SK-N-SH treated with all-trans-retinoic acid at 6 μM for 48 hours (cell line): ENCODE measurements at regions not wholly inside any gene's neighbourhood (a gene's known extent, or its start where the extent isn't known, plus 50 kb on each side); places are given as distances from the start of the nearest gene placed in this dataset.

Source experiments
- BACH2 ChIP-seq: fragments of 250-450 bp; sonication (Bioruptor Pico); IDR thresholded peaks from 2 replicates; pipeline ENCODE4 v1.9.0; 2021; ENCODE audit warnings: mild to moderate bottlenecking, borderline replicate concordance
- GLIS3 ChIP-seq: fragments of 250-450 bp; sonication (Bioruptor Pico); IDR thresholded peaks from 2 replicates; pipeline ENCODE4 v1.5.0; 2020; ENCODE audit warnings: mild to moderate bottlenecking, moderate library complexity
- PATZ1 ChIP-seq: fragments of 250-450 bp; sonication (Bioruptor Pico); IDR thresholded peaks from 2 replicates; pipeline ENCODE4 v1.8.0; 2020; ENCODE audit warnings: mild to moderate bottlenecking, moderate library complexity, borderline replicate concordance
- POU6F1 ChIP-seq: fragments of 250-450 bp; sonication (Bioruptor Pico); IDR thresholded peaks from 2 replicates; pipeline ENCODE4 v1.8.0; 2021; ENCODE audit warnings: low read depth, mild to moderate bottlenecking, moderate library complexity, borderline replicate concordance
- PPARA ChIP-seq: fragments of 250-450 bp; sonication (Bioruptor Pico); IDR thresholded peaks from 2 replicates; pipeline ENCODE4 v1.5.0; 2020; ENCODE audit warnings: mild to moderate bottlenecking, borderline replicate concordance
- RARB ChIP-seq: fragments of 250-450 bp; sonication (Bioruptor Pico); IDR thresholded peaks from 2 replicates; pipeline ENCODE4 v1.8.0; 2021; ENCODE audit warnings: mild to moderate bottlenecking, moderate library complexity
- ZC3H10 ChIP-seq: fragments of 250-450 bp; sonication (Bioruptor Pico); IDR thresholded peaks from 2 replicates; pipeline ENCODE4 v1.5.1; 2021; ENCODE audit warnings: mild to moderate bottlenecking, moderate library complexity
- ZFP30 ChIP-seq: fragments of 450-650 bp; formaldehyde crosslinking; IDR thresholded peaks from 2 replicates; pipeline ENCODE4 v1.5.0; 2022; ENCODE audit warnings: mild to moderate bottlenecking, moderate library complexity

DNA sequence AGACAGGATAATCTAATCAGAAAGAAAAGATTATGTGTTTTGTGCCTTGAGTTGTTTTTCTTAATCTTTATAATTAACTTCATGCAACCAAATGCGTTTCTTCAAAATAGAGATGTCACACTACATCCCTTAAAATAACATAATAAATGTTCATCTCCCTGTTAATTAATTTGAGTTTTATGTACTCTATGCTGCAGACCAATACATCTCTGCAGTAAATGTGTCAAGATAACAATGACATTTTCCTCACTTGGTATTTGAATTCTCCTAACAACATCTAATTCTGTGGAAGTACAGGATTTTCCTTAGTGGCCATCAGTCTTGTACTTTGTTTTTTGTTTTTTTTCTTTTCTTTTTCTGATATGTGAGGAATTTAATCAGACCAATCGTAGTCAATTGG, 279.2 kb upstream of the TYRP1 start:
- TF ChIP-seq GLIS3 (CRISPR knock-in tag) (no peak), ZFP30 (no peak), RARB (no peak), BACH2 (CRISPR knock-in tag) (no peak), POU6F1 (CRISPR knock-in tag) (no peak), ZC3H10 (CRISPR knock-in tag) (no peak), PATZ1 (no peak), PPARA (CRISPR knock-in tag) (no peak)
